Lower leg skin (tissue), 3 donors: ENCODE measurements at regions not wholly inside any gene's neighbourhood (a gene's known extent, or its start where the extent isn't known, plus 50 kb on each side); places are given as distances from the start of the nearest gene placed in this dataset.

Experiments
- POLR2A ChIP-seq, 2 donors: fragments of 450-650 bp; IDR thresholded peaks; one replicate each; pipeline ENCODE4 v1.6.1; 2016 to 2017; ENCODE audit warnings: antibody characterized with exemption in 2 of 2, mild to moderate bottlenecking in 1 of 2, moderate library complexity in 1 of 2
- TF ChIP-seq, protein P1 (sequence below), 3 donors: fragments of 450-650 bp; IDR thresholded peaks; one replicate each; pipeline ENCODE4 v1.5.1; 2016; ENCODE audit warnings: antibody characterized with exemption in 3 of 3, mild to moderate bottlenecking in 3 of 3, moderate library complexity in 2 of 3

DNA sequence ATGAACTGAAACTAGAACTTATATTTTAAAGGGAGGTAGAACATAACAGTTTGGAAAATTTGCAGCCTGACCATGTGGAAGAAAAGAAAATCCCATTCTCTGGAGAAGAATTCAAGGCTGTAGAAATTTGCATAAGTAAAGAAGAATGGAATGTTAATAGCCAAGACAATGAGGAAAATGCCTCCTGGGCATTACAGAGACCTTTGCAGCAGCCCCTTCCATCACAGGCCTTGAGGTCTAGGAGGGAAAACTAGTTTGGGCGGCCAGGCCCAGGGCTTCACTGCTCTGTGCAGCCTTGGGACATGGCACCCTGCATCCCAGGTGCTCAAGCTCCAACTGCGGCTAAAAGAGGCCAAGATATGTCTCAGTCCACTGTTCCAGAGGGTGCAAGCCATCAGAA lies 1506.8 kb downstream of the PCDH18 start:
- no peak for TF ChIP-seq POLR2A (IDR thresholded peaks at IDR 0.05)
- TF ChIP-seq, protein P1, sequence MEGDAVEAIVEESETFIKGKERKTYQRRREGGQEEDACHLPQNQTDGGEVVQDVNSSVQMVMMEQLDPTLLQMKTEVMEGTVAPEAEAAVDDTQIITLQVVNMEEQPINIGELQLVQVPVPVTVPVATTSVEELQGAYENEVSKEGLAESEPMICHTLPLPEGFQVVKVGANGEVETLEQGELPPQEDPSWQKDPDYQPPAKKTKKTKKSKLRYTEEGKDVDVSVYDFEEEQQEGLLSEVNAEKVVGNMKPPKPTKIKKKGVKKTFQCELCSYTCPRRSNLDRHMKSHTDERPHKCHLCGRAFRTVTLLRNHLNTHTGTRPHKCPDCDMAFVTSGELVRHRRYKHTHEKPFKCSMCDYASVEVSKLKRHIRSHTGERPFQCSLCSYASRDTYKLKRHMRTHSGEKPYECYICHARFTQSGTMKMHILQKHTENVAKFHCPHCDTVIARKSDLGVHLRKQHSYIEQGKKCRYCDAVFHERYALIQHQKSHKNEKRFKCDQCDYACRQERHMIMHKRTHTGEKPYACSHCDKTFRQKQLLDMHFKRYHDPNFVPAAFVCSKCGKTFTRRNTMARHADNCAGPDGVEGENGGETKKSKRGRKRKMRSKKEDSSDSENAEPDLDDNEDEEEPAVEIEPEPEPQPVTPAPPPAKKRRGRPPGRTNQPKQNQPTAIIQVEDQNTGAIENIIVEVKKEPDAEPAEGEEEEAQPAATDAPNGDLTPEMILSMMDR (IDR thresholded peaks at IDR 0.05), result no peak
